ENCODE measurements at regions not wholly inside any gene's neighbourhood (a gene's known extent, or its start where the extent isn't known, plus 50 kb on each side); places are given as distances from the start of the nearest gene placed in this dataset.

- FAIRE-seq = no peak
- no peak overlapping the region for H3K4ac ChIP-seq (replicated peaks; ENCODE audit: insufficient read length, low read depth, low read length)
- no peak overlapping the region for H3K14ac ChIP-seq (ENCODE audit: insufficient read length)
- H3K9ac ChIP-seq (replicated peaks in 1 of 4; ENCODE audit: extremely low read depth in 1 of 4, low read depth in 3 of 4, low read length in 3 of 4) = no peak overlapping the region
- no peaks in the 10 kb centered on the region for H3K36me3 ChIP-seq (ENCODE audit: control insufficient read depth in 2 of 4, insufficient read depth in 4 of 4, low read length in 3 of 4)
- no peaks in the 10 kb centered on the region; a peak in 1 of 4 replicates for H3K9me3 ChIP-seq (ENCODE audit: insufficient read depth in 2 of 2, low read depth in 1 of 2, low read length in 1 of 2)
- 57% methylated on average over 3 of the region's 3 CpGs; no CpG with 5 or more reads in 1 of the 2 experiments for WGBS, 2 experiments (ENCODE audit: extremely low coverage in 1 of 2, insufficient coverage in 1 of 2, insufficient read length in 1 of 2, insufficient replicate concordance in 2 of 2, low coverage in 1 of 2, low lambda C conversion rate in 2 of 2, missing lambda C conversion rate in 1 of 2)
- TF ChIP-seq PHF8 (conservative IDR thresholded peaks at IDR 0.05; ENCODE audit: low read depth, low read length) (no peak), BCL11A (IDR thresholded peaks at IDR 0.05; ENCODE audit: low read depth in 2 of 2, low read length in 2 of 2) (no peak), CBX8 (IDR thresholded peaks at IDR 0.05; ENCODE audit: borderline replicate concordance, low read depth, low read length) (no peak), NANOG (IDR thresholded peaks at IDR 0.05; ENCODE audit: insufficient read depth, low read depth, low read length, poor library complexity, severe bottlenecking) (no peak), GABPA (IDR thresholded peaks at IDR 0.05; ENCODE audit: borderline replicate concordance, insufficient read depth, low read length) (no peak), TBP (IDR thresholded peaks at IDR 0.05; ENCODE audit: low read depth, low read length) (no peak), CTBP2 (IDR thresholded peaks at IDR 0.05; ENCODE audit: borderline replicate concordance, insufficient read depth, insufficient read length, low read length) (no peak), TAF7 (optimal IDR thresholded peaks at IDR 0.05; ENCODE audit: borderline replicate concordance, low read depth, low read length) (no peak), SAP30 (IDR thresholded peaks at IDR 0.05; ENCODE audit: insufficient read depth, insufficient replicate concordance, low read length) (no peak), SIN3A (conservative IDR thresholded peaks at IDR 0.05 in 1 of 2, IDR thresholded peaks at IDR 0.05 in 1 of 2; ENCODE audit: low read depth in 1 of 2, low read length in 2 of 2) (no peak), POLR2A (IDR thresholded peaks at IDR 0.05; ENCODE audit: control extremely low read depth in 1 of 2, low read depth in 2 of 2, low read length in 2 of 2) (no peak), CBX5 (IDR thresholded peaks at IDR 0.05; ENCODE audit: low read depth, low read length) (no peak)
- TF ChIP-seq, protein P1, sequence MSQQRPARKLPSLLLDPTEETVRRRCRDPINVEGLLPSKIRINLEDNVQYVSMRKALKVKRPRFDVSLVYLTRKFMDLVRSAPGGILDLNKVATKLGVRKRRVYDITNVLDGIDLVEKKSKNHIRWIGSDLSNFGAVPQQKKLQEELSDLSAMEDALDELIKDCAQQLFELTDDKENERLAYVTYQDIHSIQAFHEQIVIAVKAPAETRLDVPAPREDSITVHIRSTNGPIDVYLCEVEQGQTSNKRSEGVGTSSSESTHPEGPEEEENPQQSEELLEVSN (IDR thresholded peaks at IDR 0.05) = no peak
- H3K27ac ChIP-seq (ENCODE audit: low read depth, low read length) = no peak overlapping the region
- no peak overlapping the region for H2BK15ac ChIP-seq (ENCODE audit: low read length)
- H3K4me3 ChIP-seq (ENCODE audit: extremely low read depth in 1 of 4, insufficient read depth in 2 of 4, low read depth in 3 of 4, low read length in 4 of 4) = no peak overlapping the region
- H3K79me2 ChIP-seq (ENCODE audit: control insufficient read depth in 1 of 2, insufficient read depth in 2 of 2, low read length in 2 of 2) = no peaks in the 10 kb centered on the region
- peaks cover 0 to 6% (median 1%) of the 10 kb centered on the region in 4 experiments; a peak in 4 of 7 replicates for H3K27me3 ChIP-seq (replicated peaks in 1 of 4; ENCODE audit: control insufficient read depth in 3 of 4, extremely low read depth in 1 of 4, insufficient read depth in 3 of 4, low read length in 3 of 4)
- no peaks in the 10 kb centered on the region for H3K79me1 ChIP-seq (ENCODE audit: low read depth, low read length)
- H4K8ac ChIP-seq (ENCODE audit: extremely low read depth, insufficient read depth, low read length) = no peak overlapping the region
- no peak overlapping the region for H2AK5ac ChIP-seq (ENCODE audit: low read depth, low read length)
- no peak overlapping the region for H4K91ac ChIP-seq (replicated peaks; ENCODE audit: insufficient read length, low read length)
- no peak overlapping the region for H3K18ac ChIP-seq (ENCODE audit: extremely low read depth, low read length)
- CTCF ChIA-PET (ENCODE audit: partially characterized antibody) = interaction anchor here (0.7 to 2.3 kb wide), 2 partner anchors 15 to 65 kb away, joined by 3 to 8 read pairs; no protein-coding TSS in a partner anchor
- H2BK12ac ChIP-seq (ENCODE audit: low read depth, low read length) = no peak overlapping the region
- H4K20me1 ChIP-seq (replicated peaks in 1 of 2; ENCODE audit: control insufficient read depth in 1 of 2, insufficient read depth in 2 of 2, low read length in 2 of 2) = no peaks in the 10 kb centered on the region
- H3K56ac ChIP-seq (replicated peaks; ENCODE audit: insufficient read length, low read depth, low read length) = no peak overlapping the region
- no peak overlapping the region for H3K23ac ChIP-seq (ENCODE audit: insufficient read length)
- DNase-seq (ENCODE audit: low read depth in 1 of 2, low spot score in 2 of 2) = no peak
- no peaks in the 10 kb centered on the region for H3K23me2 ChIP-seq (ENCODE audit: low read depth, low read length)
- no peak overlapping the region for H4K5ac ChIP-seq (ENCODE audit: insufficient read length, low read depth, low read length)
- no peaks in the 10 kb centered on the region for H3K4me1 ChIP-seq (replicated peaks in 1 of 4; ENCODE audit: control insufficient read depth in 3 of 4, insufficient read depth in 4 of 4, low read length in 3 of 4)
- no peak overlapping the region for H2BK120ac ChIP-seq (replicated peaks; ENCODE audit: low read depth, low read length)
- H3K4me2 ChIP-seq (ENCODE audit: insufficient read depth in 1 of 2, low read depth in 2 of 2, low read length in 2 of 2) = no peak overlapping the region
- no peak overlapping the region for H2AFZ ChIP-seq (ENCODE audit: low read length)
- no peak overlapping the region for H2BK5ac ChIP-seq (ENCODE audit: low read depth, low read length)
- POLR2A ChIA-PET (ENCODE audit: partially characterized antibody) = no interaction called here
- no peak overlapping the region for H2BK20ac ChIP-seq (ENCODE audit: low read length)
These were observed 62.8 kb upstream of the CTNNBL1 start for GRCh38 chr20:37630993-37631392.

Measured in H1 (cell line).